ENCODE measurements at regions not wholly inside any gene's neighbourhood (a gene's known extent, or its start where the extent isn't known, plus 50 kb on each side); places are given as distances from the start of the nearest gene placed in this dataset.

- intact Hi-C loops (cut with micrococcal nuclease; ENCODE audit: unreplicated experiment): no loop called here
- no peak for DNase-seq (ENCODE audit: low spot score)
- no peak overlapping the region for H3K27ac ChIP-seq (ENCODE audit: low read depth, low read length, poor library complexity, severe bottlenecking)
- no TSS peak for BruUV-seq (replicated peaks)
- no peak overlapping the region for H3K4me3 ChIP-seq (ENCODE audit: low read depth, low read length, poor library complexity, severe bottlenecking)
- peaks cover 5% of the 10 kb centered on the region for H3K27me3 ChIP-seq (replicated peaks; ENCODE audit: insufficient read depth, low read depth, low read length, poor library complexity)
- H3K4me1 ChIP-seq (ENCODE audit: insufficient read depth, low read length, poor library complexity, severe bottlenecking): no peaks in the 10 kb centered on the region
- ChIA-PET CTCF (no interaction called here), POLR2A (ENCODE audit: low non-redundant PET) (no interaction called here)
- no peaks in the 10 kb centered on the region for H3K9me3 ChIP-seq (ENCODE audit: low read depth, low read length, poor library complexity, severe bottlenecking)
- H3K36me3 ChIP-seq (ENCODE audit: insufficient read depth, low read length, poor library complexity, severe bottlenecking): no peaks in the 10 kb centered on the region
- TF ChIP-seq EZH2 (IDR thresholded peaks at IDR 0.05; ENCODE audit: borderline replicate concordance, low read depth, low read length, poor library complexity, severe bottlenecking): no peak
- TF ChIP-seq CTCF (conservative IDR thresholded peaks at IDR 0.05; ENCODE audit: low read depth, low read length): no peak
Measured at GRCh38 chr16:11439790-11440656, 94.8 kb downstream of the RMI2 start.

- ChIA-PET CTCF (no interaction called here), POLR2A (ENCODE audit: low non-redundant PET) (no interaction called here)
- intact Hi-C loops (cut with micrococcal nuclease; ENCODE audit: unreplicated experiment): no loop called here
Measured at GRCh38 chr16:11440657-11441012, 95.4 kb downstream of the RMI2 start.

GRCh38 chr16:11445486-11445885, 100.2 kb downstream of the RMI2 start:
- no TSS peak for BruUV-seq (replicated peaks)
- no peaks in the 10 kb centered on the region for H3K36me3 ChIP-seq (ENCODE audit: insufficient read depth, low read length, poor library complexity, severe bottlenecking)
- peaks cover 5% of the 10 kb centered on the region for H3K27me3 ChIP-seq (replicated peaks; ENCODE audit: insufficient read depth, low read depth, low read length, poor library complexity)
- CTCF ChIA-PET: interaction anchor here (0.6 kb wide), 1 partner anchor 21 kb away, joined by 4 read pairs; no protein-coding TSS in a partner anchor
- POLR2A ChIA-PET (ENCODE audit: low non-redundant PET): no interaction called here
- H3K4me3 ChIP-seq (ENCODE audit: low read depth, low read length, poor library complexity, severe bottlenecking): no peak overlapping the region
- no peak overlapping the region for H3K27ac ChIP-seq (ENCODE audit: low read depth, low read length, poor library complexity, severe bottlenecking)
- H3K4me1 ChIP-seq (ENCODE audit: insufficient read depth, low read length, poor library complexity, severe bottlenecking): no peaks in the 10 kb centered on the region
- H3K9me3 ChIP-seq (ENCODE audit: low read depth, low read length, poor library complexity, severe bottlenecking): no peaks in the 10 kb centered on the region
- DNase-seq (ENCODE audit: low spot score): no peak
- TF ChIP-seq EZH2 (IDR thresholded peaks at IDR 0.05; ENCODE audit: borderline replicate concordance, low read depth, low read length, poor library complexity, severe bottlenecking) (no peak), CTCF (conservative IDR thresholded peaks at IDR 0.05; ENCODE audit: low read depth, low read length) (no peak)
- intact Hi-C loops (cut with micrococcal nuclease; ENCODE audit: unreplicated experiment): no loop called here

More at GRCh38 chr16:11440657-11441012, 95.4 kb downstream of the RMI2 start:
- no peak overlapping the region for H3K27ac ChIP-seq (ENCODE audit: low read depth, low read length, poor library complexity, severe bottlenecking)
- peaks cover 5% of the 10 kb centered on the region for H3K27me3 ChIP-seq (replicated peaks; ENCODE audit: insufficient read depth, low read depth, low read length, poor library complexity)
- TF ChIP-seq CTCF (conservative IDR thresholded peaks at IDR 0.05; ENCODE audit: low read depth, low read length): no peak
- no peak for TF ChIP-seq EZH2 (IDR thresholded peaks at IDR 0.05; ENCODE audit: borderline replicate concordance, low read depth, low read length, poor library complexity, severe bottlenecking)
- no peak overlapping the region for H3K4me3 ChIP-seq (ENCODE audit: low read depth, low read length, poor library complexity, severe bottlenecking)
- H3K9me3 ChIP-seq (ENCODE audit: low read depth, low read length, poor library complexity, severe bottlenecking): no peaks in the 10 kb centered on the region
- no peaks in the 10 kb centered on the region for H3K4me1 ChIP-seq (ENCODE audit: insufficient read depth, low read length, poor library complexity, severe bottlenecking)
- no TSS peak for BruUV-seq (replicated peaks)
- no peaks in the 10 kb centered on the region for H3K36me3 ChIP-seq (ENCODE audit: insufficient read depth, low read length, poor library complexity, severe bottlenecking)
- DNase-seq (ENCODE audit: low spot score): no peak

Measured in A673 (cell line).